GM12864 (cell line): ENCODE measurements at regions not wholly inside any gene's neighbourhood (a gene's known extent, or its start where the extent isn't known, plus 50 kb on each side); places are given as distances from the start of the nearest gene placed in this dataset.

Experiments
- DNase-seq: peaks from one replicate; pipeline ENCODE4 v3.0.0-alpha.2; 2011; ENCODE audit warnings: low read depth
- H3K4me3 ChIP-seq: 2 replicates; pipeline ENCODE4 v1.5.1; 2011; ENCODE audit warnings: mild to moderate bottlenecking, low read depth, low read length, control low read depth
- CTCF ChIP-seq: IDR thresholded peaks from 2 replicates; pipeline ENCODE4 v1.5.1; 2011; ENCODE audit warnings: low read depth, mild to moderate bottlenecking, moderate library complexity, low read length, control low read depth, inconsistent platforms; ENCODE audit errors: missing control alignments

DNA sequence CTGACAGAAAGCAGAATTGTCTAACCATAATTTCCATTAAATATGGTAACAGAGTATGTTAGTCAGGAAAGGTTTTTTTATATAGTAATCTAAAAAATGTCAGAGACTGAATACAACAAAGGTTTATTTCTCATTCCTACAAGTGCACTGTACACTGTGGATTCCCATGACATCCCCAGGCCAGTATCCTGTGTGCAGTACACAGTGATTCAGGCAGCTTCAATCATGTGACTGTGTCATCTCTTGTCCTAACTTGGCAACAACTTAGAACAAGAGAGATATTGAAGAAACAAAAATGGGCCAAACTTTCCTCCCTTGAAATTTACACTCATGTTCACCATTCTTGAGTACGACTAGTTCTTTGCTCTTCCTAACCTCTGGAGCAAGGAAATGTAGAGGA lies 189.8 kb upstream of the SEMA3A start:
- DNase-seq: no peak

GRCh38 chr7:84379446-84379845 lies 184.9 kb upstream of the SEMA3A start:
- TF ChIP-seq CTCF: no peak
- no peak for DNase-seq
- no peak overlapping the region for H3K4me3 ChIP-seq

More for the DNA sequence above, 189.8 kb upstream of the SEMA3A start:
- H3K4me3 ChIP-seq: no peak overlapping the region
- TF ChIP-seq CTCF: no peak

DNA sequence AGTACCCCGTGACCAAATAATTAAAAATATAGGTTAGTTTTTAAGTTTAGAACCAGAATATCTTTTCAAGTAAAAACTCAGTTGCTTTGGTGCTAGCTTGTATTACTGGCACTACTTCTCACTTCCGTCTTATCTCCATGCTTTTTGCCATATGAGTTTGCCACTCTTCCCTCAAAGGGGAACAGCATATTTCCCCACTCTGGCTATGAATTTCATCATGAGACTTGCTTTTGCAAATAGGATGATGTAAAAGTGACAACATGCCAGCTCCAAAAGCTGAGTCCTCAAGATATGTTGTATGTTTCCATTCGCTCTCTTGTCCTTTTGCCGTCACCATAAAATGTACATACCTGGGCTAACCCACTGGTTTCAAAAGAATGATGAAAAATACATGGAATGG lies 178.1 kb upstream of the SEMA3A start:
- no peak for TF ChIP-seq CTCF
- no peak for DNase-seq
- H3K4me3 ChIP-seq: no peak overlapping the region

- TF ChIP-seq CTCF: no peak
- DNase-seq: no peak
- no peak overlapping the region for H3K4me3 ChIP-seq
Observed at GRCh38 chr7:84372155-84372621, 177.6 kb upstream of the SEMA3A start.

GRCh38 chr7:84370114-84370513 lies 175.5 kb upstream of the SEMA3A start:
- H3K4me3 ChIP-seq: no peak overlapping the region
- DNase-seq: no peak
- TF ChIP-seq CTCF: no peak

GRCh38 chr7:84368122-84368521 lies 173.5 kb upstream of the SEMA3A start:
- DNase-seq: no peak
- H3K4me3 ChIP-seq: no peak overlapping the region
- no peak for TF ChIP-seq CTCF

- no peak overlapping the region for H3K4me3 ChIP-seq
- TF ChIP-seq CTCF: no peak
- DNase-seq: no peak
Observed at GRCh38 chr7:84364708-84365107, 170.1 kb upstream of the SEMA3A start.
